ENCODE measurements at regions not wholly inside any gene's neighbourhood (a gene's known extent, or its start where the extent isn't known, plus 50 kb on each side); places are given as distances from the start of the nearest gene placed in this dataset.

DNA sequence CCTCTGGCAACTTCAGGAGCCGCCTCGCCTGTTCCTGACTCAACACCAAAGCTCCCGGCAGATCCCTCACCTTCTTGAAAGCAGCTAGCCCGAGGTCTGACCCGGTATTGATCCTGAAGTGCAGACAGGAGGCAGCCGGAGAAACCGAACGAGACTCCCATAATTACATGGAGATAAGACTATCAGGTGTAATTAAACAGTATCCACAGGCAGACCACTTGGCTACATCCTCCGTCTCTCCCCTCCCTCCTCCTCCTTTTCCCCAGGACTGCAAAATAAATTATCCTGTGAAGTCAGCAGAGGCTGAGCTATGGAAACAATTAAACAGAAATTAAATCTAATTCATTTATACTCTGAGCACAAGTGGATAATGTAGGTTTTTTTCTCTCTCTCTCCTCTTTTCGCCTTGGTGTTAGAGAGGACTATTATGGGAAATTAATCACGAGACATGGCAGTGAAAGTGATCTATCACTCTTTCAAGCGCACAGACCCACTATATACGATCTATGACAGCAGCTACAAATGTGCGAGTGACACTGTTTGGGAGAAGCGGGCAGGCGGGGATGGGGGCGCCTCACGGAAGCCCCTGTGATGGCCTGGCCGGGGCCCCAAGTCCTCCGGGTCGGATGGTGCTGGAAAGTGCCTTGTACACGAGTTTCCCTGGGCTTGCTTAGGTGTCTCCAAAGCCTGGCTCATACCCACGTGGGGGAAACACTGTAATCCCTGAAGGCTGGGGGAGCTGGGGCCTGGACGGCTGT is 92.8 kb downstream of the RBFOX3 start:
- peaks cover 0 to 7% (median 0%) of the 10 kb centered on the region in 4 donors for H3K9me3 ChIP-seq
- 66 to 69% methylated on average over 23 to 24 of the region's 24 CpGs for WGBS, 2 donors
- peaks cover 0 to 26% of the 10 kb centered on the region in 2 donors for H3K27me3 ChIP-seq
- no peak overlapping the region for H3K27ac ChIP-seq
- no peaks in the 10 kb centered on the region for H3K36me3 ChIP-seq
- peaks cover 0 to 6% (median 0%) of the 10 kb centered on the region in 4 donors for H3K4me1 ChIP-seq
- TF ChIP-seq, protein P1, sequence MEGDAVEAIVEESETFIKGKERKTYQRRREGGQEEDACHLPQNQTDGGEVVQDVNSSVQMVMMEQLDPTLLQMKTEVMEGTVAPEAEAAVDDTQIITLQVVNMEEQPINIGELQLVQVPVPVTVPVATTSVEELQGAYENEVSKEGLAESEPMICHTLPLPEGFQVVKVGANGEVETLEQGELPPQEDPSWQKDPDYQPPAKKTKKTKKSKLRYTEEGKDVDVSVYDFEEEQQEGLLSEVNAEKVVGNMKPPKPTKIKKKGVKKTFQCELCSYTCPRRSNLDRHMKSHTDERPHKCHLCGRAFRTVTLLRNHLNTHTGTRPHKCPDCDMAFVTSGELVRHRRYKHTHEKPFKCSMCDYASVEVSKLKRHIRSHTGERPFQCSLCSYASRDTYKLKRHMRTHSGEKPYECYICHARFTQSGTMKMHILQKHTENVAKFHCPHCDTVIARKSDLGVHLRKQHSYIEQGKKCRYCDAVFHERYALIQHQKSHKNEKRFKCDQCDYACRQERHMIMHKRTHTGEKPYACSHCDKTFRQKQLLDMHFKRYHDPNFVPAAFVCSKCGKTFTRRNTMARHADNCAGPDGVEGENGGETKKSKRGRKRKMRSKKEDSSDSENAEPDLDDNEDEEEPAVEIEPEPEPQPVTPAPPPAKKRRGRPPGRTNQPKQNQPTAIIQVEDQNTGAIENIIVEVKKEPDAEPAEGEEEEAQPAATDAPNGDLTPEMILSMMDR (IDR thresholded peaks at IDR 0.05) = no peak
- TF ChIP-seq EP300 (IDR thresholded peaks at IDR 0.05) = no peak
- TF ChIP-seq POLR2A (IDR thresholded peaks at IDR 0.05) = no peak
- DNase-seq (ENCODE audit: low spot score in 2 of 2) = no peak
- no peak overlapping the region for H3K4me3 ChIP-seq

DNA sequence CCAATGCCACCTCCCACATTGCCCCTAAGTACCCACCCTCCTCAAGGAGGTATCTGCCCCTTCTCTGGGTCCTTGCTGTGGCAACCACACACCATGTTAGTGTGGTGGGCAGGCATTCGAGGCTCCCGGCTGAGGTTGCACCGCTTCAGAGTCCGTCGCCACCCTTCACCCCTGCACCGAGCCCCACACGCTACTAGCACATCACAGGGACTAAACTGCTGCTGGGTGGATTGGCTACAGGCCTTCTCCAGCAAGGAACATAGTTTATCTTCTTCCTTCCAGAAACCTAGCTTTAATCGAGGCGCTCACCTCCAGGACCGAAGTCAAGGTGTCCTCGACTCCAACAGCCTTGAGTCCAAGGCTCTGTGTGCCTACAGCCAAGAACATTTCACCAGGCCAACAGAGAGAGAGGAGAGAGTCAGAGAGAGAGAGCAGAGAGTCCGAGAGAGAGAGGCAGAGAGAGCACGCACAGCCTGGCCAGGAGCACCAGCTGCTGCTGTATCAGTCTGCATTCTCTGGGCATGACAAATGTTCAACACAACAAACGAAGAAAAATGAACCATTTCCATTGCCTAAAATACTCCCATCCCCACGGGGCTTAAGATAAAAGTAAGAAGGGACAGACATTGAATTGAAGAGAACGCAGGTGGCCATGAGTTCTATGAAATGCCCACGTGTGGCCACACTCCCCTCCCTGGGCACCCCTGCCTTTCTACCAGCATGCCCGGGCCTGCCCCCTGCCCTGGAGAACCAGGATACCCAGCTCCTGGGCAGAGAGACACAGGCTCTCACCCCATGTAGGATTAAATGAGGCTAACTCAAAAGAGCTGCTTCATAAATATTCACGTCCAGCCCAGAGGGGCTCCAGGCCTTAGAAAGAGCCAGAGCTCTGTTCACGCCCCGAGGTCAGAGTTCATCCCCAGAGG is 94.9 kb downstream of the RBFOX3 start:
- Histone ChIP-seq H3K9me3 (peaks cover 0 to 19% (median 0%) of the 10 kb centered on the region in 4 donors), H3K27me3 (peaks cover 0 to 25% of the 10 kb centered on the region in 2 donors), H3K36me3 (no peaks in the 10 kb centered on the region), H3K27ac (no peak overlapping the region), H3K4me1 (peaks cover 0 to 6% (median 0%) of the 10 kb centered on the region in 4 donors), H3K4me3 (no peak overlapping the region)
- WGBS, 2 donors = 78% methylated on average over 21 of the region's 21 CpGs
- DNase-seq (ENCODE audit: low spot score in 2 of 2) = no peak
- TF ChIP-seq POLR2A (IDR thresholded peaks at IDR 0.05) (no peak), EP300 (IDR thresholded peaks at IDR 0.05) (no peak)
- TF ChIP-seq, protein P1 (IDR thresholded peaks at IDR 0.05) = no peak

DNA sequence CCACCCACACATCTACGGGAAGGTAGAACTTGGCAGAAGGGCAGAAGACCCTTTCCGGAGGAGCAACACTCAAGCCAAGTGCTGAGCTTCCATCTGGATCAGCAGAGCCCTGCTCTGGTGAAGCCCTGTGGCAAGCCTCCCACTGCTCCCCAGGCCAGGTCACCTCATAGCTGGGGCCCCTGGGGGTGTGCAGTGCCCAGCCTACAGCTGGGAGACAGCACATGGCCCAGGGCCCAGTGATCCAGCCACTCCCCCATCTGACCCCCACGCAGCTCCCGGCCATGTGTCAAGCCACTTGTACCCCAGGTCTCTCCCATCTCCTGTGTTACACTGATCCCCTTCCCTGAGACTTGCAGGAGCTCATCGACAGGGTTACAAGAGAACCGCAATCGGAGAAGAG is 95.7 kb downstream of the RBFOX3 start:
- Histone ChIP-seq H3K4me3 (no peak overlapping the region), H3K27ac (no peak overlapping the region), H3K27me3 (peaks cover 0 to 17% of the 10 kb centered on the region in 2 donors), H3K36me3 (no peaks in the 10 kb centered on the region), H3K4me1 (peaks cover 0 to 6% (median 0%) of the 10 kb centered on the region in 4 donors), H3K9me3 (peaks cover 0 to 24% (median 0%) of the 10 kb centered on the region in 4 donors)
- 86 to 94% methylated on average over 7 of the region's 7 CpGs for WGBS, 2 donors
- no peak for TF ChIP-seq EP300 (IDR thresholded peaks at IDR 0.05)
- TF ChIP-seq POLR2A (IDR thresholded peaks at IDR 0.05) = no peak
- TF ChIP-seq, protein P1 (IDR thresholded peaks at IDR 0.05) = no peak
- no peak for DNase-seq (ENCODE audit: low spot score in 2 of 2)

DNA sequence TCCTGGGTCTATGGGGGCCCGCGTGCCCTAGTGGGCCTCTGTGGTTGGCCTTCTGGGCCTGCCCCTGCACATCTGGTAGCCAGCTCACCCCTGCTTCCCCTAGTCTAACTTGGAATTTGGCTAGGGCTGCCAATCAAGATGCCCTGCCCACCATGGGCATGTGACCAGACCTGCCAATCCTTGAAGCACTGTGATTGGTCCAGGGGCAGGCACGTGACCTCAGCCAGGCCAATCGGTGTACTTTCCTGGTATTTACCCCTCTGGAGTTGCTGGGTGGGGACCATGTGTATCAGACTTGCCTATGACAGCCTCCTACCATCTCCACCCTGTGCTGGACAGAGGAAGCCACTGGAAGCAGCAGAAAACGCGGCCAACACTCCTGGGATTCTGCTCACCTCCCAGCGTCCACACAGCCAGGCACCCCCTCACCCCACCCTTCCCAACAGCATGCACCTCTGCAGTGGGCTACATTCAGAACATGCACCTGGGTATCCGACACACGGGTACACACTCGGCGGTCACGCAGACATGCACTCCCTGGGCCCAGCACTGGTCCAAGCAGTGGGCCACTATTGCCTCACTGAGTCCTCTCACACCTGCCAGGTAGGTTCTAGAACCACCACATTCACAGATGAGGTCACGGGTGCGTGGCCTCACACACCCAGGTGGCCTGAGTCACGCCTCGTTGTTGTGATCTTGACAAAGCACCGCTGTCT is 96.9 kb downstream of the RBFOX3 start:
- H3K27me3 ChIP-seq = peaks cover 0 to 14% of the 10 kb centered on the region in 2 donors
- peaks cover 0 to 5% (median 0%) of the 10 kb centered on the region in 4 donors for H3K4me1 ChIP-seq
- no peak overlapping the region for H3K27ac ChIP-seq
- H3K4me3 ChIP-seq = no peak overlapping the region
- no peaks in the 10 kb centered on the region for H3K36me3 ChIP-seq
- no peak for DNase-seq (ENCODE audit: low spot score in 2 of 2)
- WGBS, 2 donors = 87 to 94% methylated on average over 14 to 16 of the region's 17 CpGs
- no peak for TF ChIP-seq POLR2A (IDR thresholded peaks at IDR 0.05)
- TF ChIP-seq, protein P1 (IDR thresholded peaks at IDR 0.05) = no peak
- no peak for TF ChIP-seq EP300 (IDR thresholded peaks at IDR 0.05)
- H3K9me3 ChIP-seq = peaks cover 0 to 24% (median 0%) of the 10 kb centered on the region in 4 donors

Measured in tibial nerve (tissue), 4 donors.